Mesodermal cell (in vitro differentiated cells): ENCODE measurements at regions not wholly inside any gene's neighbourhood (a gene's known extent, or its start where the extent isn't known, plus 50 kb on each side); places are given as distances from the start of the nearest gene placed in this dataset.
A peak's percentile ranks its signal among the peaks of the same experiment; 100 is the strongest.

Experiments
- H3K27ac ChIP-seq: 2 replicates; pipeline ENCODE4 v1.7.0; 2013; ENCODE audit warnings: mild to moderate bottlenecking, low read depth, low read length, moderate library complexity; ENCODE audit not compliant: severe bottlenecking
- H3K36me3 ChIP-seq: 2 replicates; pipeline ENCODE4 v1.7.1; 2013; ENCODE audit warnings: mild to moderate bottlenecking, low read length, moderate library complexity; ENCODE audit not compliant: control insufficient read depth, insufficient read depth
- H3K4me1 ChIP-seq: one replicate; pipeline ENCODE4 v1.7.1; 2013; ENCODE audit warnings: mild to moderate bottlenecking, low read length; ENCODE audit not compliant: insufficient read depth, control insufficient read depth, poor library complexity, severe bottlenecking
- H3K4me3 ChIP-seq: 2 replicates; pipeline ENCODE4 v1.7.0; 2013; ENCODE audit warnings: low read length, control low read depth, mild to moderate bottlenecking; ENCODE audit not compliant: insufficient read depth, poor library complexity, severe bottlenecking; ENCODE audit errors: extremely low read depth
- H3K9me3 ChIP-seq: 2 replicates; pipeline ENCODE4 v1.7.1; 2013; ENCODE audit warnings: mild to moderate bottlenecking, low read length, moderate library complexity; ENCODE audit not compliant: control insufficient read depth
- WGBS, 2 experiments: methylation state at CpG; one replicate each; pipeline ENCODE4 v1.1.5; 2013; ENCODE audit warnings: missing lambda C conversion rate in 2 of 2; ENCODE audit not compliant: insufficient coverage in 2 of 2; 5-methylcytosine and 5-hydroxymethylcytosine counted together

DNA sequence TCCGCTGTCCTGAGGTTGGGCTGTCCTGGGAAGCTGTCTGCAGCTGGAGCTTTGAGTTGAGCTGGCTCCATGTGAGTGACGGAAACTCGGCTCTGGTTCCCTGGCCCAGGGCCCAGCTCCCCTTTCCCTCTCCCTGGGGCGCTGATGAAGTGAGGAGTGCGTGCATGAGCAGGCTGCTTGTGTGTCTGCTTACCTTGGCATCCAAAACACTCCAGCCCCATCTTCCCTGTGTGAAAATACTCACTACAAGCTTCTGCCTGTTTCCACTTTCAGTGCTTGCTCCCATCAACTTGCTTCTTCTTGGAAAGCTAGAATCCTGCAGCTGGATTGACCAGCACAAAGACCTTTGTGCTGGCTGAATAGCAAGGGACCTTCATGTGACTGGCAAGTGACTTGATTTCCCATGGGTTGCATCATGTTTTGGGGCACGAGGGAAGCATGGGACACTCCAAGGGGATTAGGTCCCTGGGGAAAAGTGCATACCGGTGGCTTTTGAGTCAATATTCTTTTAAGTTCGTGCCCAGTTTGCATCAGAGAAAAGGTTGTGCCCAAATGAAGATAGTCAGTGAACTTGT, 198.1 kb downstream of the GADD45G start:
- Histone ChIP-seq H3K9me3 (no peaks in the 10 kb centered on the region), H3K4me3 (no peak overlapping the region), H3K4me1 (peaks cover 21% of the 10 kb centered on the region), H3K36me3 (no peaks in the 10 kb centered on the region), H3K27ac (no peak overlapping the region)
- 90 to 93% methylated on average over 6 to 7 of the region's 8 CpGs for whole genome bisulfite sequencing, 2 experiments

DNA sequence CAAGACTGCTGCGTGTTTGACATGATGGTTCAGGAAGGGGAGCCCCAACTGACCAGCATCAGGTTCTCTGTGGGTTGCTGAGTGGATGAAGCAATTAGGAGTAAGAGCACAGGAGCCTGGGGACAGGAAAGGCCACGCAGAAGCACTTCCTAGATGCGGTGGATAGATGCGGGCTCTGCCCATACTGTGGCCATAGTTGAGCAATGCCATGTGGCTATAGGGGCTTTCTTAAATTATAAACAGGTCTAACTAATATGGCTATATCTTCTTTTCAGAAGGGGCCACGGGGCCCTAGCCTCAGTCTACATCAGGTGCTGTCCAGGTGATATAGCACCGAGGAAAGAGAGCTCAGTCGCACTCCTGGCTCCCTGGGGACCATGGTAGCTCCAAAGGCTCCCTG, 198.6 kb downstream of the GADD45G start:
- Histone ChIP-seq H3K4me3 (no peak overlapping the region), H3K27ac (no peak overlapping the region), H3K4me1 (peaks cover 26% of the 10 kb centered on the region), H3K36me3 (no peaks in the 10 kb centered on the region), H3K9me3 (no peaks in the 10 kb centered on the region)
- WGBS, 2 experiments = 97 to 98% methylated on average over 3 to 7 of the region's 7 CpGs

DNA sequence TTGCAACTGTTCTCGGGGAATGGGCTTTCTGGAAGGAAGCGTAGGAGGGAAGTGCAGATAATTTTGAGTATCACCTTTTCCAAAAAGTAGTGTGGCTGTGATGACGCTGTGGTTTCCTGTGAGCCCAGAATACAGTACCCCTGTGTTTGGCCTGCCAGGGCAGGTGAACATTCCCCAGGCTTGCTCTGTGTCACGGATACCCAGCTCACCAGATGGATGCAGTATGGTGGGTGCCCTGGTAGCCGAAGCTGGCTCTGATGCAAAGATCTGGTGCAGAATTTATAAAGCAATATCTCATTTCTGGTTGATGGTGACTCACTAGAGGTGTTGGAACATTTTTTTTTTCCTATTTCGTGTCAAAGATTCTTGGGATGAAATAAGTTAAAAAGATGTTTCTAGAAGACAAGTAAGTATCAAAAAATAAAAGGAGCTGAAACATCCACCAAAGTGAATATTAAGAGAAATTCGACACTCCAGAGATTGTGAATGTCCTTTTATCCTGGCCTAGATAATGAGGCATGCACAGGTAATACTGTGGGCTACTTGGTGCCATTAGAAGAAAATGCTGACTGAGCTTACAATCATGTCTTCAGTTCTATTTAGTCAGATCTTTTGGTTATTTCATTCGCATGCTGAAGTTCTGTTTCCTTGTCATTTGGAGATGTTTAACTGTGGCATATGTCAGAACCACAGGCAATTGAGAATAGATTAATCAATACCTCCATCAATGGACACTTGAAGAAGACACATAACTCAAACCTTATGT, 200.1 kb downstream of the GADD45G start:
- H3K27ac ChIP-seq = no peak overlapping the region
- no peak overlapping the region for H3K4me3 ChIP-seq
- H3K4me1 ChIP-seq = peaks cover 29% of the 10 kb centered on the region
- H3K36me3 ChIP-seq = no peaks in the 10 kb centered on the region
- WGBS, 2 experiments = 83 to 92% methylated on average over 5 to 8 of the region's 8 CpGs
- H3K9me3 ChIP-seq = no peaks in the 10 kb centered on the region

DNA sequence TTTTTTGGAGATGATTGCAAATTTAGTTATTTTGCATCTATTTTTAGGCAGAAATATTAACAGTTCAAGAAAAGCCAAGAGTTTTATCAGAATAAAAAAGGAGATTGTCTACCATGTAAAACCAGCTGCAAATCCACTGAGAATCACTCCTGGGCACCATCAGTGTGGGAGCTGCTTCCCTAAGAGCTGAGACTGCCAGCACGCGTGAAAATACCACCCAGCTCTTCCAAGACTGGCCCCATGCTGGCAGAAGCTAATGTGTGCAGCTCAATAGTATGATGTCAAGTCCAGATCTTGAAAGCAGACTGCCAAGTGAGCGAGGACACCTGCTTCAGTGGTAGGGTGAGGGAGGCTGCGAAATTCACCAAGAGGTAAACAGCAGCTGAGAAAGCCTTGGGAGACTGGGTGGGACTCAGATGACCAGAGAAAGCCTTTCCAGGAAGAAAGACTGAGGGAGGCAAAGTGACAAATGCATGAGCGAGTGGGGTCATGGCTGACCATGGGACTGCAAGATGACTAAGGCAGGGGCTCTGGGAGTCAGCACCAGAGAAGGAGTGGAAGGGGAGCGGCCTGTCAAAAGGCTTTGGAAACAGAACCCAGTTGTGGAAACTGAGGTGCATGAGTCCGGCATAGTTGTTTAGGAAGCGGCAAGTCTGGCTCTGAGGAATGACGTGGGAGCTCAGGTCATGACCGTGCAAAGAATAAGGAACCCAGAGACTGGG, 200.9 kb downstream of the GADD45G start:
- Histone ChIP-seq H3K4me1 (peaks cover 29% of the 10 kb centered on the region), H3K27ac (peak overlapping the region; percentile 43)

DNA sequence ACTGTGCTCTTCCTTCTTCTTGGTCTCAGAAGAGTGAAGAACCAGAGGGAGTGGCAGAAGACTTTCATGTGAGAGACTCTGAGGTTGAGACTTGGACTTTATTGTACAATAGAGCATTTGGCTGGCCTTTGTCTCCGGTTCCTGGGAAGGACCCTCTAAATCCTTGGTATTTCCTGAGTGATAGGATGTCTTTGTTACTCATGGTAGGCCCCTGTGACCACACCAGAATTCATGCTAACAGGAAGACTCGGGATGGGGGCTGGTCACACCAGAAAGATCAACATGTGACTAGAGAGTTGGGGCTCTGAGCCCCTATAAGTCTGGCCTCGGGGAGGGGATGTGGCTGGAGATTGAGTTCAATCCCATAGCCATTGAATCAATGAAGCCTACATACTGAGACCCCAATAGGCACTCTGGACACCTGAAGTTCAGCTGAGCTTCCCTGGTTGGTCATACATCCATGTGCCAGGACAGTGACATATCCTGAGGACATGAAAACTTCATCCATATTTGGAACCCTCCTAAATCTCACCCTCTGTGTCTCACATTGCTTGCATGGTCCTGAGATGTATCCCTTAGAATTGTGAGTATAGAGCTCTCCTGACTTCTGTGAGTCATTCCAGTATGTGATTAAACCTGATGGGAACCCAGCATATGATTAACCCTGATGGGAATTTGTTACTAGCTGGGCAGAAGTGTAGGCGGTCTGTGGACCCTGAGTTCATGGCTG, 201.7 kb downstream of the GADD45G start:
- Histone ChIP-seq H3K36me3 (no peaks in the 10 kb centered on the region), H3K4me1 (peaks cover 29% of the 10 kb centered on the region), H3K9me3 (no peaks in the 10 kb centered on the region), H3K27ac (peak overlapping the region; percentile 43), H3K4me3 (no peak overlapping the region)
- 74 to 95% methylated on average over 3 to 4 of the region's 4 CpGs for WGBS, 2 experiments

More for the DNA sequence above, 200.9 kb downstream of the GADD45G start:
- Histone ChIP-seq H3K9me3 (no peaks in the 10 kb centered on the region), H3K4me3 (no peak overlapping the region), H3K36me3 (no peaks in the 10 kb centered on the region)
- WGBS, 2 experiments = 91 to 92% methylated on average over 10 of the region's 10 CpGs

DNA sequence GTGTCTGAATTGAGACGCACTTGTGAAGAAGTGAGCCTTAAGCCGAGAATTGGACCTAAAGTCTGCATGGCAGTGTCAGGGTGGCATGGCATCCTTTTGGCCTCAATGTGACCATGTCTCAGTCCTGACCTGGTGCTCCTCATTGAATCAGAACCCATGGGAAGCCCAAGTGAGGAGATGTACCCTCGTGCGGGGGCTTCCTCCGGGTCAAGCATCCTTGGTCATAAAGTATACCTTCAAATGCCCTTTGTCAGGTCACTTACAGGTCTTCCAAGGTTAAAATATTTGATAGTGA, 202.2 kb downstream of the GADD45G start:
- peaks cover 29% of the 10 kb centered on the region for H3K4me1 ChIP-seq
- 99 to 100% methylated on average over 3 to 5 of the region's 5 CpGs for WGBS, 2 experiments

DNA sequence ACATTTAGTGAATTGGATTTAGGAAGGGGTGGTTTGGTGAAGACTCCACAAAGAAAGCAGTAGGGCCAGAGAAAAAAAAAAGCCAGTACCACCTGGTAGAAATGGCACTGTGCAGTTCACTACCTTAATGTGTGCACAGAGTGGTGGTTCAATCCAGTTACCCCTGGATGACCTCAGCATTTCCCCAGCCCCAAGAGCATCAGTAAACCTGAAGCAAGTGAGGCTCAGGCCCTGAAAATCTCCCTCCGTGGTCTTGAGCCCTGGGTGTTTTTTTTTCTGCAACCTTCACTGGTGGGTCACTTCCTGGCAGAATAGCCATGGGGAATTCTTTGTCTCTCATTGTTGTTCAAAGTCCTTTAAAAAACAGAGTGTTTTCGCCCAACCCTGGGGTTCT, 202.9 kb downstream of the GADD45G start:
- Histone ChIP-seq H3K9me3 (no peaks in the 10 kb centered on the region), H3K4me1 (peaks cover 29% of the 10 kb centered on the region), H3K27ac (peak overlapping the region; percentile 11), H3K4me3 (no peak overlapping the region), H3K36me3 (no peaks in the 10 kb centered on the region)
- 81 to 86% methylated on average over 2 of the region's 2 CpGs for WGBS, 2 experiments

More for the DNA sequence above, 202.2 kb downstream of the GADD45G start:
- Histone ChIP-seq H3K36me3 (no peaks in the 10 kb centered on the region), H3K4me3 (no peak overlapping the region), H3K27ac (no peak overlapping the region), H3K9me3 (no peaks in the 10 kb centered on the region)

DNA sequence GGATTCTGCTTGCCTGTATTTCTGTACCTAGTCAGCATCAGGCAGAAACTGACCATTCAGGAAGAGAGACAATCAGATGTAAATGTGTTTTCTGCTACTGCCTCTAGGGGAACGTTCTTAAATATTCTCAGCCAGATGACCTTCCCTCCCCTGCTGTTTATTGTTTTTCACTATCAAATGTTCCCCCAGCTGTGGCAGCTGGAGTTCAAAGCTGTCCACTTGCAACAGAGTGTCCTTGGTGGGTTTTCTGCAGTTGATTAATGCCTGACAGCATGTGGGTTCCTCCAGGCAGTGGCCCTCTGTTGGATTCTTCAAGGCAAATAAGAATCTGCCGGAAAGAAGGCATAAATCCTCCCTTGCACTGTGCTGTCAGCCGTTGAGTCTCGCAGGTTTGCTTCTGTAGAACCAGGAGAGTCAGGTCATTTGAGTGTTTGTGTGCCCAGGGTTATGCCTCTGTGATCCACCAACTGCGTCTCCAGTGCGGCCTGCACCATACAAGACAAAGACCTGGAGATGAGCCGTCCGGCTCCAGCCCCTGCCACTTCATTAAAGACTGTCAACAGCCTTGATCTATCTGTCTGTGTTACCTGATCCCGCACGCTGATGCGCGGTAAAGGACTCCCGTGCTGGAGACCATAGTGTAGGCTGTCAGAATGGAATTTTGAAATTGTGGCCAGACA, 203.4 kb downstream of the GADD45G start:
- WGBS, 2 experiments = 84 to 93% methylated on average over 7 to 10 of the region's 13 CpGs
- H3K4me3 ChIP-seq = no peak overlapping the region
- H3K9me3 ChIP-seq = no peaks in the 10 kb centered on the region
- H3K27ac ChIP-seq = peak overlapping the region; percentile 11
- H3K36me3 ChIP-seq = no peaks in the 10 kb centered on the region
- peaks cover 29% of the 10 kb centered on the region for H3K4me1 ChIP-seq

DNA sequence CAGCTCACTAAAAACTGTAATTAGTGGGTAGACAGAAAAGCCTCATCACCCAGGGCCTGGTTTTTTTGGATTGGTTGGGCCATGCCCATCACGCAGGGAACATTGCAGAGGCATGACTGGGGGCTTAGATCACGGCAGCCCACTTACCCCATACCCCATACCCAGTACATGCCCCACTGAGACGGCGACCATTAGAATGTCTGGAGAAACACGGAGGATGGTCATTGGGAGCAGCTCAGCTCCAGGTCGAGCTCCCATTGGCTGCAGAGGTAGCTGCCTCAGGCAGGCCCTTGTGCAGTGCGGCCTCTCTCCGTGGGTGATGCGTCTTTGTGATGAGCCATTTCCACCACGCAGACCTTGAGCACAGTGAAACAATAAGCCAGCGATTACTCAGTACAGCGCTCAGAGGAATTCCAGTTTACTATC, 204.0 kb downstream of the GADD45G start:
- Histone ChIP-seq H3K4me1 (peaks cover 29% of the 10 kb centered on the region), H3K9me3 (no peaks in the 10 kb centered on the region), H3K27ac (no peak overlapping the region), H3K4me3 (no peak overlapping the region), H3K36me3 (no peaks in the 10 kb centered on the region)
- 82 to 84% methylated on average over 7 to 9 of the region's 12 CpGs for WGBS, 2 experiments

DNA sequence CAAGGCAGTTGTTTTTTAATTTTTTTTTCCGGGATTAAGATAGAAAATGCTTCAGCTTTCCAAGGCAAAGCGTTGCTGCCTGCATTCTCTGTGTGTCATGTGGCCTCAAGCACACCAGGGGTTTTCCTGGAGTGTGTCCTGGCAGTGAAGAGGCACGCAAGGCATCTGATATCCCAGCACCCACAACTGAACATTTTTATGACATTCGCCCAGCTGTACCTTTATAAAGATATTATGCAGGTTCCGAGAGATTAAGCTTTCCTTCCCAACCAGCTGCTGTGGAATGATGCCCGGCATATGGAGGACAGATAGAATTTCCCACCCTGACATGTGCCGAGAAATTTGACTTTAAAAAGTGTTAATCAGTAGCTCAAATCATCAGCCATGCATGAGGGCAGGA, 205.6 kb downstream of the GADD45G start:
- no peaks in the 10 kb centered on the region for H3K9me3 ChIP-seq
- peaks cover 42% of the 10 kb centered on the region for H3K4me1 ChIP-seq
- no peak overlapping the region for H3K4me3 ChIP-seq
- no peak overlapping the region for H3K27ac ChIP-seq
- no peaks in the 10 kb centered on the region for H3K36me3 ChIP-seq
- 71 to 75% methylated on average over 5 to 7 of the region's 7 CpGs for WGBS, 2 experiments
